GM12875 (cell line): ENCODE measurements at regions not wholly inside any gene's neighbourhood (a gene's known extent, or its start where the extent isn't known, plus 50 kb on each side); places are given as distances from the start of the nearest gene placed in this dataset.
"Not testable (repeated sequence)": the region's sequence is repeated elsewhere in the genome, so short reads cannot be mapped to it uniquely, and the experiment has no call there.

Source experiments
- H3K4me3 ChIP-seq: one replicate; pipeline ENCODE4 v1.5.1; 2011; ENCODE audit warnings: low read depth, low read length, control low read depth
- TF ChIP-seq, protein P1 (sequence below): IDR thresholded peaks from 2 replicates; pipeline ENCODE4 v1.5.1; 2011; ENCODE audit warnings: low read depth, mild to moderate bottlenecking, control low read depth, inconsistent platforms, low read length, moderate library complexity, borderline replicate concordance; ENCODE audit not compliant: insufficient read depth

DNA sequence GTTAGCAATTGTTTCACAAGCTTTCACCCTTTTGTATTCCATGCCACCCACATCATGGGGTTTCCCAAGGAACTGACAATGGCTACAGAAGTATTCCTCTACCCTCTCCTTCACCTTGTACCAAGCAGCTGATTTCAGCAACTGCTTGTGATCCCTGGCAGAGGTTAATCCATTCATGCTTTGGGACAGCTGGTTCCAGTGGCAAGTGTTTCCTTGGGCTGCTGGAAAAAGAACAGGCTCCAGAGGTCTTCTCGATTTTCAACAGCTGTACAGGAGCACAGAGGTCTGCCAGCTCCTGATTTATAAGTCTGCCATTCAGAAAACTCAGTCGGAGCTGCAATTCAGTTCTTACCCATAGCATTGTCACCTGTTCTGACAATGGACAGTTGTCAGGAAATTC is 239.2 kb upstream of the CWC22 start:
- TF ChIP-seq, protein P1, sequence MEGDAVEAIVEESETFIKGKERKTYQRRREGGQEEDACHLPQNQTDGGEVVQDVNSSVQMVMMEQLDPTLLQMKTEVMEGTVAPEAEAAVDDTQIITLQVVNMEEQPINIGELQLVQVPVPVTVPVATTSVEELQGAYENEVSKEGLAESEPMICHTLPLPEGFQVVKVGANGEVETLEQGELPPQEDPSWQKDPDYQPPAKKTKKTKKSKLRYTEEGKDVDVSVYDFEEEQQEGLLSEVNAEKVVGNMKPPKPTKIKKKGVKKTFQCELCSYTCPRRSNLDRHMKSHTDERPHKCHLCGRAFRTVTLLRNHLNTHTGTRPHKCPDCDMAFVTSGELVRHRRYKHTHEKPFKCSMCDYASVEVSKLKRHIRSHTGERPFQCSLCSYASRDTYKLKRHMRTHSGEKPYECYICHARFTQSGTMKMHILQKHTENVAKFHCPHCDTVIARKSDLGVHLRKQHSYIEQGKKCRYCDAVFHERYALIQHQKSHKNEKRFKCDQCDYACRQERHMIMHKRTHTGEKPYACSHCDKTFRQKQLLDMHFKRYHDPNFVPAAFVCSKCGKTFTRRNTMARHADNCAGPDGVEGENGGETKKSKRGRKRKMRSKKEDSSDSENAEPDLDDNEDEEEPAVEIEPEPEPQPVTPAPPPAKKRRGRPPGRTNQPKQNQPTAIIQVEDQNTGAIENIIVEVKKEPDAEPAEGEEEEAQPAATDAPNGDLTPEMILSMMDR, result no peak

GRCh38 chr2:180240774-180241173 is 233.7 kb upstream of the CWC22 start:
- TF ChIP-seq, protein P1, result no peak
- no peak overlapping the region for H3K4me3 ChIP-seq

More for the DNA sequence above, 239.2 kb upstream of the CWC22 start:
- H3K4me3 ChIP-seq, result no peak overlapping the region

GRCh38 chr2:180238729-180239128 is 231.6 kb upstream of the CWC22 start:
- TF ChIP-seq, protein P1, result no peak
- H3K4me3 ChIP-seq, result no peak overlapping the region

DNA sequence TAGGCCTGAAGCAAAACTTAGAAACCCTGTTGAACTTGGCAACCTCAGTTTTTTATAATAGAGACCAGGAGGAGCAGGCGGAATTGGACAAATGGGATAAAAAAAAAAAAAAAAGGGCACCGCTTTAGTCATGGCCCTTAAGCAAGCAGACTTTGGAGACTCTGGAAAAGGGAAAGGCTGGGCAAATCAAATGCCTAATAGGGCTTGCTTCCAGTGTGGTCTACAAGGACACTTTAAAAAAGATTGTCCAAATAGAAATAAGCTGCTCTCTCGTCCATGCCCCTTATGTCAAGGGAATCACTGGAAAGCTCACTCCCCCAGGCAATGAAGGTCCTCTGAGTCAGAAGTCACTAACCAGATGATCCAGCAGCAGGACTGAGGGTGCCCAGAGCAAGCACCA is 229.0 kb upstream of the CWC22 start:
- not testable (repeated sequence) for H3K4me3 ChIP-seq

GRCh38 chr2:180235506-180235905 is 228.4 kb upstream of the CWC22 start:
- H3K4me3 ChIP-seq, result not testable (repeated sequence)

GRCh38 chr2:180234991-180235390 is 227.9 kb upstream of the CWC22 start:
- H3K4me3 ChIP-seq, result not testable (repeated sequence)

GRCh38 chr2:180231015-180231414 is 223.9 kb upstream of the CWC22 start:
- TF ChIP-seq, protein P1, result no peak
- H3K4me3 ChIP-seq, result no peak overlapping the region

- no peak overlapping the region for H3K4me3 ChIP-seq
These were observed 220.4 kb upstream of the CWC22 start for GRCh38 chr2:180227461-180227860.

GRCh38 chr2:180225118-180225517 is 218.0 kb upstream of the CWC22 start:
- H3K4me3 ChIP-seq, result no peak overlapping the region
- TF ChIP-seq, protein P1, result no peak

More at GRCh38 chr2:180227461-180227860, 220.4 kb upstream of the CWC22 start:
- TF ChIP-seq, protein P1, result no peak
